Duodenal mucosa (tissue), 2 donors: ENCODE measurements at regions not wholly inside any gene's neighbourhood (a gene's known extent, or its start where the extent isn't known, plus 50 kb on each side); places are given as distances from the start of the nearest gene placed in this dataset.

Experiments
- H3K27ac ChIP-seq: one replicate; pipeline ENCODE4 v1.7.0; 2013; ENCODE audit warnings: low read depth, low read length
- H3K27me3 ChIP-seq, 2 donors: one replicate each; pipeline ENCODE4 v1.7.0; 2013; ENCODE audit warnings: low read length in 2 of 2, control low read depth in 1 of 2; ENCODE audit not compliant: insufficient read depth in 2 of 2, control insufficient read depth in 1 of 2
- H3K36me3 ChIP-seq, 2 donors: one replicate each; pipeline ENCODE4 v1.7.0; 2013; ENCODE audit warnings: low read length in 2 of 2, control low read depth in 1 of 2; ENCODE audit not compliant: insufficient read depth in 2 of 2, control insufficient read depth in 1 of 2
- H3K4me1 ChIP-seq, 2 donors: one replicate each; pipeline ENCODE4 v1.7.0; 2013; ENCODE audit warnings: low read length in 2 of 2, control low read depth in 1 of 2; ENCODE audit not compliant: insufficient read depth in 2 of 2, control insufficient read depth in 1 of 2
- H3K4me3 ChIP-seq, 2 donors: one replicate each; pipeline ENCODE4 v1.7.0; 2013; ENCODE audit warnings: low read length in 2 of 2, low read depth in 1 of 2
- H3K9ac ChIP-seq, 2 donors: one replicate each; pipeline ENCODE4 v1.7.0; 2013; ENCODE audit warnings: low read length in 2 of 2, low read depth in 1 of 2
- H3K9me3 ChIP-seq, 2 donors: one replicate each; pipeline ENCODE4 v1.7.0; 2013; ENCODE audit warnings: low read length in 2 of 2, control low read depth in 1 of 2; ENCODE audit not compliant: control insufficient read depth in 1 of 2

- Histone ChIP-seq H3K36me3 (no peaks in the 10 kb centered on the region), H3K4me3 (no peak overlapping the region), H3K27ac (no peak overlapping the region)
These were observed 756.9 kb downstream of the FAT4 start for GRCh38 chr4:126071346-126072333.

GRCh38 chr4:126081336-126081735 lies 766.6 kb downstream of the FAT4 start:
- Histone ChIP-seq H3K27me3 (no peaks in the 10 kb centered on the region), H3K9me3 (no peaks in the 10 kb centered on the region), H3K4me1 (no peaks in the 10 kb centered on the region), H3K4me3 (no peak overlapping the region), H3K9ac (no peak overlapping the region), H3K27ac (no peak overlapping the region), H3K36me3 (no peaks in the 10 kb centered on the region)

More at GRCh38 chr4:126071346-126072333, 756.9 kb downstream of the FAT4 start:
- H3K27me3 ChIP-seq, result no peaks in the 10 kb centered on the region
- H3K9me3 ChIP-seq, result no peaks in the 10 kb centered on the region
- H3K9ac ChIP-seq, result no peak overlapping the region
- no peaks in the 10 kb centered on the region for H3K4me1 ChIP-seq

- H3K9ac ChIP-seq, result no peak overlapping the region
- H3K27ac ChIP-seq, result no peak overlapping the region
- no peaks in the 10 kb centered on the region for H3K4me1 ChIP-seq
- H3K9me3 ChIP-seq, result no peaks in the 10 kb centered on the region
- H3K4me3 ChIP-seq, result no peak overlapping the region
- no peaks in the 10 kb centered on the region for H3K27me3 ChIP-seq
- no peaks in the 10 kb centered on the region for H3K36me3 ChIP-seq
These were observed 771.3 kb downstream of the FAT4 start for GRCh38 chr4:126086041-126086440.

- H3K9ac ChIP-seq, result no peak overlapping the region
- H3K4me3 ChIP-seq, result no peak overlapping the region
- no peaks in the 10 kb centered on the region for H3K27me3 ChIP-seq
- no peaks in the 10 kb centered on the region for H3K4me1 ChIP-seq
- no peak overlapping the region for H3K27ac ChIP-seq
- no peaks in the 10 kb centered on the region for H3K36me3 ChIP-seq
- no peaks in the 10 kb centered on the region for H3K9me3 ChIP-seq
These were observed 772.3 kb downstream of the FAT4 start for GRCh38 chr4:126087101-126087500.

- no peaks in the 10 kb centered on the region for H3K4me1 ChIP-seq
- no peak overlapping the region for H3K27ac ChIP-seq
- no peaks in the 10 kb centered on the region for H3K9me3 ChIP-seq
- no peak overlapping the region for H3K9ac ChIP-seq
- H3K4me3 ChIP-seq, result no peak overlapping the region
- H3K27me3 ChIP-seq, result no peaks in the 10 kb centered on the region
- H3K36me3 ChIP-seq, result no peaks in the 10 kb centered on the region
These were observed 782.5 kb downstream of the FAT4 start for GRCh38 chr4:126097155-126097799.

GRCh38 chr4:126106658-126107057 lies 791.9 kb downstream of the FAT4 start:
- Histone ChIP-seq H3K27me3 (no peaks in the 10 kb centered on the region), H3K9ac (no peak overlapping the region), H3K9me3 (peaks cover 0 to 3% of the 10 kb centered on the region in 2 donors), H3K36me3 (no peaks in the 10 kb centered on the region), H3K4me3 (no peak overlapping the region), H3K27ac (no peak overlapping the region), H3K4me1 (no peaks in the 10 kb centered on the region)

- Histone ChIP-seq H3K27me3 (no peaks in the 10 kb centered on the region), H3K27ac (no peak overlapping the region), H3K9ac (no peak overlapping the region), H3K9me3 (peaks cover 0 to 7% of the 10 kb centered on the region in 2 donors), H3K4me1 (no peaks in the 10 kb centered on the region), H3K4me3 (no peak overlapping the region), H3K36me3 (no peaks in the 10 kb centered on the region)
These were observed 795.1 kb downstream of the FAT4 start for GRCh38 chr4:126109836-126110235.

GRCh38 chr4:126113058-126113457 lies 798.3 kb downstream of the FAT4 start:
- no peak overlapping the region for H3K27ac ChIP-seq
- no peak overlapping the region for H3K4me3 ChIP-seq
- no peak overlapping the region for H3K9ac ChIP-seq
- H3K9me3 ChIP-seq, result peaks cover 0 to 7% of the 10 kb centered on the region in 2 donors
- no peaks in the 10 kb centered on the region for H3K27me3 ChIP-seq
- no peaks in the 10 kb centered on the region for H3K4me1 ChIP-seq
- no peaks in the 10 kb centered on the region for H3K36me3 ChIP-seq

- Histone ChIP-seq H3K27me3 (no peaks in the 10 kb centered on the region), H3K36me3 (no peaks in the 10 kb centered on the region), H3K4me1 (no peaks in the 10 kb centered on the region), H3K9ac (no peak overlapping the region), H3K9me3 (peaks cover 0 to 4% of the 10 kb centered on the region in 2 donors), H3K27ac (no peak overlapping the region), H3K4me3 (no peak overlapping the region)
These were observed 809.0 kb downstream of the FAT4 start for GRCh38 chr4:126123611-126124325.

- H3K4me3 ChIP-seq, result no peak overlapping the region
- no peaks in the 10 kb centered on the region for H3K27me3 ChIP-seq
- H3K27ac ChIP-seq, result no peak overlapping the region
- no peaks in the 10 kb centered on the region for H3K9me3 ChIP-seq
- H3K9ac ChIP-seq, result no peak overlapping the region
- H3K36me3 ChIP-seq, result no peaks in the 10 kb centered on the region
- no peaks in the 10 kb centered on the region for H3K4me1 ChIP-seq
These were observed 810.1 kb downstream of the FAT4 start for GRCh38 chr4:126124818-126125217.
